Keratinocyte (primary cell): ENCODE measurements at regions not wholly inside any gene's neighbourhood (a gene's known extent, or its start where the extent isn't known, plus 50 kb on each side); places are given as distances from the start of the nearest gene placed in this dataset.

Experiments
- DNase-seq: peaks from one replicate; pipeline ENCODE4 v3.0.0-alpha.2; 2011; ENCODE audit warnings: low read depth, missing footprints, low spot score
- FAIRE-seq: peaks from 2 replicates; lab custom pipeline; 2011; peaks lifted over from hg19 to GRCh38; lab: Jason Lieb, UNC
- H2AFZ ChIP-seq: 2 replicates; pipeline ENCODE4 v1.6.0; 2012; ENCODE audit warnings: low read length, control low read depth, inconsistent platforms; ENCODE audit not compliant: control insufficient read depth
- H3K27ac ChIP-seq: 2 replicates; pipeline ENCODE4 v1.5.1; 2011; ENCODE audit warnings: low read length; ENCODE audit not compliant: control insufficient read depth, insufficient read depth
- H3K27me3 ChIP-seq: 3 replicates; pipeline ENCODE4 v1.6.0; 2011; ENCODE audit warnings: low read length; ENCODE audit not compliant: control insufficient read depth, insufficient read depth; ENCODE audit errors: extremely low read depth
- H3K36me3 ChIP-seq, 2 experiments: 2 replicates in 1 of 2; 3 replicates in 1 of 2; pipeline ENCODE4 v1.5.1; 2011; ENCODE audit warnings: low read length in 2 of 2, mild to moderate bottlenecking in 1 of 2; ENCODE audit not compliant: control insufficient read depth in 2 of 2, insufficient read depth in 2 of 2; ENCODE audit errors: extremely low read depth in 1 of 2
- H3K4me1 ChIP-seq: 3 replicates; pipeline ENCODE4 v1.5.1; 2011; ENCODE audit warnings: low read length; ENCODE audit not compliant: control insufficient read depth, insufficient read depth; ENCODE audit errors: extremely low read depth
- H3K4me2 ChIP-seq: 3 replicates; pipeline ENCODE4 v1.6.0; 2011; ENCODE audit warnings: low read depth, low read length; ENCODE audit not compliant: control insufficient read depth, insufficient read depth; ENCODE audit errors: extremely low read depth
- H3K4me3 ChIP-seq, 3 experiments: fragments of 200-600 bp in 1 of 3; sonication (generic) in 1 of 3; 2 replicates in 2 of 3; 3 replicates in 1 of 3; pipeline ENCODE4 v1.5.1; 2011 to 2016; ENCODE audit warnings: low read length in 3 of 3, mild to moderate bottlenecking in 3 of 3, control low read depth in 2 of 3, inconsistent platforms in 1 of 3, low read depth in 1 of 3, mixed read lengths in 1 of 3, mixed run types in 1 of 3, moderate library complexity in 1 of 3; ENCODE audit not compliant: control insufficient read depth in 2 of 3, insufficient read depth in 2 of 3; ENCODE audit errors: extremely low read depth in 1 of 3
- H3K79me2 ChIP-seq: 2 replicates; pipeline ENCODE4 v1.6.0; 2012; ENCODE audit warnings: low read length; ENCODE audit not compliant: control insufficient read depth, insufficient read depth
- H3K9ac ChIP-seq: 3 replicates; pipeline ENCODE4 v1.6.0; 2011; ENCODE audit warnings: low read length; ENCODE audit not compliant: control insufficient read depth, insufficient read depth; ENCODE audit errors: extremely low read depth
- H3K9me1 ChIP-seq: 3 replicates; pipeline ENCODE4 v1.6.0; 2011; ENCODE audit warnings: low read length; ENCODE audit not compliant: control insufficient read depth, insufficient read depth; ENCODE audit errors: extremely low read depth
- H3K9me3 ChIP-seq: 2 replicates; pipeline ENCODE4 v1.5.1; 2012; ENCODE audit warnings: low read depth, low read length; ENCODE audit not compliant: control insufficient read depth
- H4K20me1 ChIP-seq: 3 replicates; pipeline ENCODE4 v1.6.0; 2011; ENCODE audit warnings: low read length; ENCODE audit not compliant: control insufficient read depth, insufficient read depth; ENCODE audit errors: extremely low read depth
- EZH2 ChIP-seq: IDR thresholded peaks from one replicate; pipeline ENCODE4 v1.6.1; 2012; ENCODE audit warnings: inconsistent platforms, mild to moderate bottlenecking, low read length, moderate library complexity
- dilution Hi-C: fragments of 300-500 bp; cut with MboI; formaldehyde crosslinking; loops from one replicate; pipeline ENCODE4 v1.7.0; 2020; ENCODE audit warnings: low sequenced_read_pairs; ENCODE audit not compliant: extremely low pct_ligation_motif_present
- TF ChIP-seq, protein P1 (sequence below), 3 experiments: IDR thresholded peaks in 1 of 3; conservative IDR thresholded peaks in 1 of 3; optimal IDR thresholded peaks in 1 of 3; 2 replicates in 2 of 3; 3 replicates in 1 of 3; pipeline versions ENCODE3 to v1.5.1; 2011; ENCODE audit warnings: low read length in 3 of 3, mild to moderate bottlenecking in 3 of 3, moderate library complexity in 2 of 3, control low read depth in 1 of 3, inconsistent platforms in 1 of 3; ENCODE audit not compliant: insufficient read depth in 2 of 3; ENCODE audit errors: extremely low read depth in 1 of 3

DNA sequence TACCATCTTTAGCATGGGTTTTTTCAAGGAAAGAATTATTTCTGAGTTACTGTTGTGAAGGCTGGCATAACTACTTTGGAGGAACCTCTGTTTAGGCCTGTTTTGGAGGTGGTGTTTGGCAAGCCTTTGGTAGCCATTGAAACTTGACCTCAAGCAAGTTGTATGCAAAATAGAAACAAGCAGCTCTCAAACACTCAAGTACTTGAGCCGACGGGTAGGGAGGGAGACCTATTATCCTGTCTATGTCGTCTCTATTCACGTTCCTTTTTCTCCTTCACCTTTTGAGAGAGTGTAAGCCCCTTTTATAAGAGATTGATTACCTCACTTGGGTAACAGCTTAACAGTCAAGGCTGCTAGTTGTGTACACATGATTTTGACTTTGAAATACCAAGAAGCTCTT, 878.3 kb upstream of the CXADR start:
- no peaks in the 10 kb centered on the region for H3K9me1 ChIP-seq
- H3K4me2 ChIP-seq: no peak overlapping the region
- H3K4me3 ChIP-seq: no peak overlapping the region
- no peak for DNase-seq
- FAIRE-seq: no peak
- dilution Hi-C loops: no loop called here
- H3K36me3 ChIP-seq: no peaks in the 10 kb centered on the region
- peak overlapping the region; percentile 7 for H2AFZ ChIP-seq
- H4K20me1 ChIP-seq: no peaks in the 10 kb centered on the region
- TF ChIP-seq, protein P1, sequence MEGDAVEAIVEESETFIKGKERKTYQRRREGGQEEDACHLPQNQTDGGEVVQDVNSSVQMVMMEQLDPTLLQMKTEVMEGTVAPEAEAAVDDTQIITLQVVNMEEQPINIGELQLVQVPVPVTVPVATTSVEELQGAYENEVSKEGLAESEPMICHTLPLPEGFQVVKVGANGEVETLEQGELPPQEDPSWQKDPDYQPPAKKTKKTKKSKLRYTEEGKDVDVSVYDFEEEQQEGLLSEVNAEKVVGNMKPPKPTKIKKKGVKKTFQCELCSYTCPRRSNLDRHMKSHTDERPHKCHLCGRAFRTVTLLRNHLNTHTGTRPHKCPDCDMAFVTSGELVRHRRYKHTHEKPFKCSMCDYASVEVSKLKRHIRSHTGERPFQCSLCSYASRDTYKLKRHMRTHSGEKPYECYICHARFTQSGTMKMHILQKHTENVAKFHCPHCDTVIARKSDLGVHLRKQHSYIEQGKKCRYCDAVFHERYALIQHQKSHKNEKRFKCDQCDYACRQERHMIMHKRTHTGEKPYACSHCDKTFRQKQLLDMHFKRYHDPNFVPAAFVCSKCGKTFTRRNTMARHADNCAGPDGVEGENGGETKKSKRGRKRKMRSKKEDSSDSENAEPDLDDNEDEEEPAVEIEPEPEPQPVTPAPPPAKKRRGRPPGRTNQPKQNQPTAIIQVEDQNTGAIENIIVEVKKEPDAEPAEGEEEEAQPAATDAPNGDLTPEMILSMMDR (optimal IDR thresholded peaks at IDR 0.05 in 1 of 3, IDR thresholded peaks at IDR 0.05 in 1 of 3, conservative IDR thresholded peaks at IDR 0.05 in 1 of 3; ENCODE audit: extremely low read depth in 1 of 3, insufficient read depth in 2 of 3, low read length in 3 of 3): no peak
- no peak for TF ChIP-seq EZH2
- no peaks in the 10 kb centered on the region for H3K4me1 ChIP-seq
- H3K27ac ChIP-seq: no peak overlapping the region
- no peaks in the 10 kb centered on the region for H3K79me2 ChIP-seq
- H3K27me3 ChIP-seq: no peaks in the 10 kb centered on the region
- H3K9ac ChIP-seq: no peak overlapping the region
- no peaks in the 10 kb centered on the region for H3K9me3 ChIP-seq

DNA sequence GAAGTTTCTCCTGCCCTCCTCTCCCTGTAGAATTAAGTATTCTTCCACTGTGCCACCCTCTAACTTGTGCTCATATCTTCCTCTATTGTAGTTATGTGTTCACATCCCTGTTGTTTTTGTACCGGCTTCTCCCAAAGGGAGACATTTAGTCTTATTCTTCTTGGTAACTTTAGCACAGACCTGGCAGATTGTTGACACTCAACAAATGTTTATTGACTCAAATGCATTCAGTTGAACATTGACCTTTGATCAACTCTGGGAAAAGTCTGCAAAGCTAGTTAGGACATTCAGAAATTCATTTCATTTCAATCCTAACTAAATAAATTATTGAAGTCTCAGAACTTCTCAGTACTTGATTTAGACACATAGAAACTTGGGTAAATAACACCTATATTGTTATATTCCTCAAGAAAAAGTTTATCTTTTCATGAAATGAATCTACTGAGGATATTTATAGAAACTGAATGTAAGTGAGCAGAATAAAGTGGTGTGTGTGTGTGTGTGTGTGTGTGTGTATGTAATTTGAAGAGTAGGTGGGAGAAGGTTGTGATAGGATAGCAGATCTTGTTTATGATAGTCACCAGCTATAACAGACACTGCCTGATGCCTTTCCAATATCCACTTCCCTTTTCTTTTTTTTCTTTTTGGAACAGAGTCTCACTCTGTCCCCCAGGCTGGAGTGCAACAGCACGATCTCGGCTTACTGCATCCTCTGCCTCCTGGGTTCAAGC, 872.4 kb upstream of the CXADR start:
- no peak overlapping the region for H3K9ac ChIP-seq
- TF ChIP-seq EZH2: no peak
- TF ChIP-seq, protein P1 (optimal IDR thresholded peaks at IDR 0.05 in 1 of 3, IDR thresholded peaks at IDR 0.05 in 1 of 3, conservative IDR thresholded peaks at IDR 0.05 in 1 of 3; ENCODE audit: extremely low read depth in 1 of 3, insufficient read depth in 2 of 3, low read length in 3 of 3): no peak
- H3K4me2 ChIP-seq: no peak overlapping the region
- no peaks in the 10 kb centered on the region for H3K9me1 ChIP-seq
- no peaks in the 10 kb centered on the region for H3K9me3 ChIP-seq
- H3K27me3 ChIP-seq: no peaks in the 10 kb centered on the region
- H3K79me2 ChIP-seq: no peaks in the 10 kb centered on the region
- no peaks in the 10 kb centered on the region for H3K36me3 ChIP-seq
- no peaks in the 10 kb centered on the region for H3K4me1 ChIP-seq
- H2AFZ ChIP-seq: no peak overlapping the region
- H4K20me1 ChIP-seq: no peaks in the 10 kb centered on the region
- FAIRE-seq (no peak), DNase-seq (no peak)
- no peak overlapping the region for H3K4me3 ChIP-seq
- dilution Hi-C loops: no loop called here
- H3K27ac ChIP-seq: no peak overlapping the region
